ENCODE measurements at regions not wholly inside any gene's neighbourhood (a gene's known extent, or its start where the extent isn't known, plus 50 kb on each side); places are given as distances from the start of the nearest gene placed in this dataset.

DNA sequence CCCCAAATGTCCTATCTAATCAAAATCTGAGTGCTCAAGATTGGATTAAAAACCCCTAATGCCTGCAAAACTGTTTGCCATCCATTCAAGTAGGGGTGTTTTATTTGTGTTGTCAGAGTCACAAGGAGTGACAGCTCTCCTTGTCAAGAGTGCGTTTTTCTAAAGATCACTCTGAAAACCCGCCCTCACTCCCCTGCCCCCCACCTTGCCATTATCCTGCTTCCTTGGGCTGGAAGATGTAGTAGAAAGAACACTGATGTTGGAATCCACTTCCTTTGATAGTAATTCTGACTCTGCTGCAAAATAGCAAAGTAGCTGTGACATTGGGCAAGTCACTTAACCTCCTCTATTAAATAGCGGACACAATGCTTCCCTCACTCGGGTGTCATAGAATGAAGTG is 155.6 kb downstream of the TSN start (continued):
- TF ChIP-seq NFYB (IDR thresholded peaks at IDR 0.05; ENCODE audit: extremely low read depth, insufficient read length), result no peak
- TF ChIP-seq, protein P1, sequence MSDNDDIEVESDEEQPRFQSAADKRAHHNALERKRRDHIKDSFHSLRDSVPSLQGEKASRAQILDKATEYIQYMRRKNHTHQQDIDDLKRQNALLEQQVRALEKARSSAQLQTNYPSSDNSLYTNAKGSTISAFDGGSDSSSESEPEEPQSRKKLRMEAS (CRISPR knock-in tag; IDR thresholded peaks at IDR 0.05), result no peak
- no peak for TF ChIP-seq PHB (CRISPR knock-in tag; IDR thresholded peaks at IDR 0.05)
- TF ChIP-seq, protein P2, sequence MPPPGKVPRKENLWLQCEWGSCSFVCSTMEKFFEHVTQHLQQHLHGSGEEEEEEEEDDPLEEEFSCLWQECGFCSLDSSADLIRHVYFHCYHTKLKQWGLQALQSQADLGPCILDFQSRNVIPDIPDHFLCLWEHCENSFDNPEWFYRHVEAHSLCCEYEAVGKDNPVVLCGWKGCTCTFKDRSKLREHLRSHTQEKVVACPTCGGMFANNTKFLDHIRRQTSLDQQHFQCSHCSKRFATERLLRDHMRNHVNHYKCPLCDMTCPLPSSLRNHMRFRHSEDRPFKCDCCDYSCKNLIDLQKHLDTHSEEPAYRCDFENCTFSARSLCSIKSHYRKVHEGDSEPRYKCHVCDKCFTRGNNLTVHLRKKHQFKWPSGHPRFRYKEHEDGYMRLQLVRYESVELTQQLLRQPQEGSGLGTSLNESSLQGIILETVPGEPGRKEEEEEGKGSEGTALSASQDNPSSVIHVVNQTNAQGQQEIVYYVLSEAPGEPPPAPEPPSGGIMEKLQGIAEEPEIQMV (tag; conservative IDR thresholded peaks at IDR 0.05; ENCODE audit: low read depth), result no peak

DNA sequence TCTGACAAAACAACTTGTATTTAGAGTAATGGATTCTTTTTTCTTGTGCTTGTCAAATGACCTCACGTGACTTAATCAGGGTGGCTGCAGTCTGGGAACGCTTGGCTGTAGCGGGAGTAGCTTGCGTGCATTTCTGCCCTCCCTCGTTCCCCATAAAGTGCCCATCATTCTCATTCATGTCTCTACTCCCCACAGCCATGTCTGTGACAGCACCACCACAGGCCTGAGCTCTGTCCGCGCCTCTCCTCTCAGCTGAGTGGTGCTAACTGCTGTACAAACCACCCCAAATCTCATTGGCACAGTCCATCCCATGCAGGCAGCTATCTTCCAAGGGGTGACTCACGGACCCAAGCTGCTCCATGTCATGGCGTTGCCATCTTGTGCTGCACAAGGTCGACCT is 161.7 kb downstream of the TSN start:
- no peaks in the 10 kb centered on the region for H4K20me1 ChIP-seq (replicated peaks; ENCODE audit: control insufficient read depth, insufficient read depth, low read length)
- CTCF ChIA-PET (ENCODE audit: low intra/inter-chr PET ratio), result no interaction called here
- ATAC-seq, result no peak
- in situ Hi-C loops (cut with MboI), result no loop called here
- DNase-seq (ENCODE audit: extremely low read depth in 1 of 4, low spot score in 3 of 4), result no peak
- TF ChIP-seq, protein P3, sequence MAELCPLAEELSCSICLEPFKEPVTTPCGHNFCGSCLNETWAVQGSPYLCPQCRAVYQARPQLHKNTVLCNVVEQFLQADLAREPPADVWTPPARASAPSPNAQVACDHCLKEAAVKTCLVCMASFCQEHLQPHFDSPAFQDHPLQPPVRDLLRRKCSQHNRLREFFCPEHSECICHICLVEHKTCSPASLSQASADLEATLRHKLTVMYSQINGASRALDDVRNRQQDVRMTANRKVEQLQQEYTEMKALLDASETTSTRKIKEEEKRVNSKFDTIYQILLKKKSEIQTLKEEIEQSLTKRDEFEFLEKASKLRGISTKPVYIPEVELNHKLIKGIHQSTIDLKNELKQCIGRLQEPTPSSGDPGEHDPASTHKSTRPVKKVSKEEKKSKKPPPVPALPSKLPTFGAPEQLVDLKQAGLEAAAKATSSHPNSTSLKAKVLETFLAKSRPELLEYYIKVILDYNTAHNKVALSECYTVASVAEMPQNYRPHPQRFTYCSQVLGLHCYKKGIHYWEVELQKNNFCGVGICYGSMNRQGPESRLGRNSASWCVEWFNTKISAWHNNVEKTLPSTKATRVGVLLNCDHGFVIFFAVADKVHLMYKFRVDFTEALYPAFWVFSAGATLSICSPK (IDR thresholded peaks at IDR 0.05; ENCODE audit: borderline replicate concordance), result no peak
- TF ChIP-seq DNMT1 (IDR thresholded peaks at IDR 0.05), result no peak
- TF ChIP-seq, protein P4, sequence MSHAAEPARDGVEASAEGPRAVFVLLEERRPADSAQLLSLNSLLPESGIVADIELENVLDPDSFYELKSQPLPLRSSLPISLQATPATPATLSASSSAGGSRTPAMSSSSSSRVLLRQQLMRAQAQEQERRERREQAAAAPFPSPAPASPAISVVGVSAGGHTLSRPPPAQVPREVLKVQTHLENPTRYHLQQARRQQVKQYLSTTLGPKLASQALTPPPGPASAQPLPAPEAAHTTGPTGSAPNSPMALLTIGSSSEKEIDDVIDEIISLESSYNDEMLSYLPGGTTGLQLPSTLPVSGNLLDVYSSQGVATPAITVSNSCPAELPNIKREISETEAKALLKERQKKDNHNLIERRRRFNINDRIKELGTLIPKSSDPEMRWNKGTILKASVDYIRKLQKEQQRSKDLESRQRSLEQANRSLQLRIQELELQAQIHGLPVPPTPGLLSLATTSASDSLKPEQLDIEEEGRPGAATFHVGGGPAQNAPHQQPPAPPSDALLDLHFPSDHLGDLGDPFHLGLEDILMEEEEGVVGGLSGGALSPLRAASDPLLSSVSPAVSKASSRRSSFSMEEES (CRISPR knock-in tag; IDR thresholded peaks at IDR 0.05), result peak; percentile 54
- POLR2A ChIA-PET, result interaction anchor here (0.6 kb wide), 1 partner anchor 1276 kb away, joined by 3 read pairs; no protein-coding TSS in a partner anchor
- no peak overlapping the region for H3K9ac ChIP-seq (ENCODE audit: insufficient read depth in 1 of 2, low read depth in 2 of 2, low read length in 2 of 2)
- H3K27me3 ChIP-seq (ENCODE audit: control insufficient read depth in 2 of 2, insufficient read depth in 2 of 2, low read length in 2 of 2), result peaks cover 2 to 3% of the 10 kb centered on the region in 2 experiments; a peak in 2 of 5 replicates
- no peak overlapping the region for H3K27ac ChIP-seq (ENCODE audit: extremely low read depth, low read depth, low read length)
- no peak overlapping the region for H2AFZ ChIP-seq (ENCODE audit: low read depth, low read length)
- no peaks in the 10 kb centered on the region for H3K9me3 ChIP-seq (replicated peaks; ENCODE audit: control insufficient read depth, insufficient read depth, low read depth, low read length)
- H3K9me1 ChIP-seq (ENCODE audit: control insufficient read depth, insufficient read depth, low read length), result no peaks in the 10 kb centered on the region
- H3K4me3 ChIP-seq, result no peak overlapping the region
- BruUV-seq (replicated peaks), result no TSS peak
- no peak for FAIRE-seq
- intact Hi-C loops (cut with micrococcal nuclease), result no loop called here
- no peaks in the 10 kb centered on the region for H3K79me2 ChIP-seq (ENCODE audit: control insufficient read depth, insufficient read depth, low read length)
- H3K36me3 ChIP-seq (ENCODE audit: control insufficient read depth, insufficient read depth, low read length), result no peaks in the 10 kb centered on the region
- under 1% methylated on average over 8 of the region's 10 CpGs for WGBS (ENCODE audit: insufficient coverage, low coverage, missing lambda C conversion rate)
- no peak overlapping the region for H3K4me2 ChIP-seq (ENCODE audit: insufficient read depth, low read length)
- no peaks in the 10 kb centered on the region for H3K4me1 ChIP-seq (replicated peaks in 1 of 2; ENCODE audit: control insufficient read depth in 2 of 2, insufficient read depth in 2 of 2, low read length in 2 of 2)
